Activated CD4-positive, alpha-beta T cell treated with anti-CD3 and anti-CD28 coated beads for 36 hours (primary cell): ENCODE measurements at regions not wholly inside any gene's neighbourhood (a gene's known extent, or its start where the extent isn't known, plus 50 kb on each side); places are given as distances from the start of the nearest gene placed in this dataset.
"Not testable (repeated sequence)": the region's sequence is repeated elsewhere in the genome, so short reads cannot be mapped to it uniquely, and the experiment has no call there.

ENCODE experiments used
- ATAC-seq: fragments of 200-7000 bp; cut with Tn5 transposase; one replicate; pipeline ENCODE4 v1.10.0; 2021; ENCODE audit warnings: mild to moderate bottlenecking, moderate library complexity
- CTCF ChIA-PET: fragments of 350-600 bp; sonication (Branson Sonifier 250); formaldehyde crosslinking; loops from one replicate; lab custom pipeline; 2021; ENCODE audit warnings: antibody characterized with exemption; lab: Charles Lee
- POLR2A ChIA-PET: fragments of 350-600 bp; sonication (Branson Sonifier 250); formaldehyde crosslinking; loops from one replicate; lab custom pipeline; 2021; ENCODE audit warnings: antibody characterized with exemption, inconsistent platforms; lab: Charles Lee
- DNase-seq: peaks from one replicate; pipeline ENCODE4 v3.0.0-alpha.2; 2020
- H3K27ac Mint-ChIP-seq: one replicate; pipeline ENCODE4 v1.8.0; 2021; ENCODE audit warnings: mixed read lengths
- H3K27me3 Mint-ChIP-seq: one replicate; pipeline ENCODE4 v1.8.0; 2021; ENCODE audit warnings: mixed read lengths
- H3K36me3 Mint-ChIP-seq: one replicate; pipeline ENCODE4 v1.8.0; 2021; ENCODE audit warnings: low read depth, mixed read lengths
- H3K4me1 Mint-ChIP-seq: one replicate; pipeline ENCODE4 v1.8.0; 2021; ENCODE audit warnings: mixed read lengths
- H3K4me3 Mint-ChIP-seq: one replicate; pipeline ENCODE4 v1.8.0; 2021; ENCODE audit warnings: mild to moderate bottlenecking, moderate library complexity, mixed read lengths
- H3K9me3 Mint-ChIP-seq: one replicate; pipeline ENCODE4 v1.8.0; 2021; ENCODE audit warnings: low read depth, mixed read lengths
- intact Hi-C, 2 experiments: fragments of 100-400 bp; cut with DNase I in 1 of 2; cut with micrococcal nuclease in 1 of 2; formaldehyde crosslinking; loops; one replicate each; pipeline versions ENCODE4 v1.14.2 to v1.15.1; 2022 to 2024; cut with DNase I, micrococcal nuclease

- no peak overlapping the region for H3K27ac Mint-ChIP-seq
- intact Hi-C loops: no loop called here
- peaks cover 8% of the 10 kb centered on the region for H3K4me1 Mint-ChIP-seq
- H3K36me3 Mint-ChIP-seq: peaks cover 2% of the 10 kb centered on the region
- H3K27me3 Mint-ChIP-seq: no peaks in the 10 kb centered on the region
- no peaks in the 10 kb centered on the region for H3K9me3 Mint-ChIP-seq
- H3K4me3 Mint-ChIP-seq: no peak overlapping the region
- CTCF ChIA-PET: no interaction called here
- DNase-seq (no peak), ATAC-seq (no peak)
- POLR2A ChIA-PET: no interaction called here
Measured at GRCh38 chr21:29424728-29425127, 126.0 kb downstream of the BACH1 start.

- DNase-seq (no peak), ATAC-seq (no peak)
- peaks cover 11% of the 10 kb centered on the region for H3K4me1 Mint-ChIP-seq
- H3K27me3 Mint-ChIP-seq: no peaks in the 10 kb centered on the region
- intact Hi-C loops: no loop called here
- no peaks in the 10 kb centered on the region for H3K9me3 Mint-ChIP-seq
- no peak overlapping the region for H3K4me3 Mint-ChIP-seq
- CTCF ChIA-PET: no interaction called here
- no peak overlapping the region for H3K27ac Mint-ChIP-seq
- POLR2A ChIA-PET: no interaction called here
- peaks cover 3% of the 10 kb centered on the region for H3K36me3 Mint-ChIP-seq
Measured at GRCh38 chr21:29429218-29429617, 130.5 kb downstream of the BACH1 start.

GRCh38 chr21:29430030-29430429, 131.3 kb downstream of the BACH1 start:
- no peak overlapping the region for H3K4me3 Mint-ChIP-seq
- no peak for ATAC-seq
- intact Hi-C loops: no loop called here
- H3K4me1 Mint-ChIP-seq: peaks cover 16% of the 10 kb centered on the region
- ChIA-PET POLR2A (no interaction called here), CTCF (interaction anchor here (0.6 to 1.2 kb wide), 3 partner anchors 14 to 493 kb away, joined by 3 to 5 read pairs (median 3); no protein-coding TSS in a partner anchor)
- DNase-seq: no peak
- no peak overlapping the region for H3K27ac Mint-ChIP-seq
- no peaks in the 10 kb centered on the region for H3K27me3 Mint-ChIP-seq
- H3K9me3 Mint-ChIP-seq: peaks cover 2% of the 10 kb centered on the region
- H3K36me3 Mint-ChIP-seq: peaks cover 7% of the 10 kb centered on the region

DNA sequence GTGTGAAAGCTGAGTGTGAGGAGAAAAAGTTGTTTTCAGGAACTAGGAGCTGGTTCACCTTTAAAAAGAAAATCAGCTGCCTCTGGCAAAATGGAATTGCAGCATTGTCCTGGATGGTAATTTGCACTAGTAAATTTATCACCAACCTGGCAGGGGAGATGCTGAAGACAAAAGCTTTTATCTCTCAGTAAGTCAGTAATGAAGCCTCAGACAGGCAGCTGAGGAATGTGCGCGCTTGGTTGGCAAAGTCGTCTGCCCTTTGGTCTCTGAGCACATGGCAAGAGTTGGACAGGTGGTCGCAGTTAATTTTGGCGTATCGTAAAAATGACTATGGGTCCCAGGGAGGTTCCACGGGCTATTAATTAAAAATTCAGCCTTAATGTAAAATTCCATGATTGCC, 131.9 kb downstream of the BACH1 start:
- Mint-ChIP-seq H3K27ac (no peak overlapping the region), H3K27me3 (no peaks in the 10 kb centered on the region), H3K9me3 (peaks cover 2% of the 10 kb centered on the region), H3K36me3 (peaks cover 9% of the 10 kb centered on the region), H3K4me3 (no peak overlapping the region), H3K4me1 (peaks cover 20% of the 10 kb centered on the region)
- intact Hi-C loops: no loop called here
- DNase-seq: no peak
- ChIA-PET POLR2A (no interaction called here), CTCF (interaction anchor here (0.6 to 1.2 kb wide), 2 partner anchors 14 to 492 kb away, joined by 3 to 5 read pairs; no protein-coding TSS in a partner anchor)
- ATAC-seq: no peak

GRCh38 chr21:29431178-29431577, 132.5 kb downstream of the BACH1 start:
- Mint-ChIP-seq H3K27ac (no peak overlapping the region), H3K9me3 (peaks cover 4% of the 10 kb centered on the region), H3K27me3 (no peaks in the 10 kb centered on the region), H3K36me3 (peaks cover 12% of the 10 kb centered on the region), H3K4me1 (peaks cover 25% of the 10 kb centered on the region), H3K4me3 (no peak overlapping the region)
- no peak for ATAC-seq
- CTCF ChIA-PET: interaction anchor here (0.7 kb wide), 1 partner anchor 44 kb away, joined by 3 read pairs; no protein-coding TSS in a partner anchor
- intact Hi-C loops: no loop called here
- POLR2A ChIA-PET: no interaction called here
- no peak for DNase-seq

- Mint-ChIP-seq H3K27ac (no peak overlapping the region), H3K4me1 (peaks cover 30% of the 10 kb centered on the region), H3K4me3 (no peak overlapping the region), H3K36me3 (peaks cover 17% of the 10 kb centered on the region), H3K27me3 (no peaks in the 10 kb centered on the region), H3K9me3 (peaks cover 4% of the 10 kb centered on the region)
- no peak for DNase-seq
- intact Hi-C loops: no loop called here
- ChIA-PET CTCF (interaction anchor here (0.7 kb wide), 1 partner anchor 43 kb away, joined by 3 read pairs; no protein-coding TSS in a partner anchor), POLR2A (no interaction called here)
- ATAC-seq: no peak
Measured at GRCh38 chr21:29431680-29432079, 133.0 kb downstream of the BACH1 start.

- DNase-seq: no peak
- ATAC-seq: no peak
- Mint-ChIP-seq H3K36me3 (peaks cover 17% of the 10 kb centered on the region), H3K27ac (peak overlapping the region; percentile 84), H3K27me3 (no peaks in the 10 kb centered on the region), H3K9me3 (peaks cover 4% of the 10 kb centered on the region), H3K4me1 (peaks cover 42% of the 10 kb centered on the region), H3K4me3 (no peak overlapping the region)
- intact Hi-C loops: loop anchor here (1.0 to 2.0 kb wide), 2 partner anchors 15 to 135 kb away; partner anchors contain the start of gene BACH1 (in 1 of the 2)
- CTCF ChIA-PET: interaction anchor here (0.7 to 1.2 kb wide), 5 partner anchors 11 to 118 kb away, joined by 3 to 6 read pairs (median 3); no protein-coding TSS in a partner anchor
- POLR2A ChIA-PET: interaction anchor here (0.8 kb wide), 1 partner anchor 16 kb away, joined by 3 read pairs; no protein-coding TSS in a partner anchor
Measured at GRCh38 chr21:29433366-29434059, 134.8 kb downstream of the BACH1 start.

DNA sequence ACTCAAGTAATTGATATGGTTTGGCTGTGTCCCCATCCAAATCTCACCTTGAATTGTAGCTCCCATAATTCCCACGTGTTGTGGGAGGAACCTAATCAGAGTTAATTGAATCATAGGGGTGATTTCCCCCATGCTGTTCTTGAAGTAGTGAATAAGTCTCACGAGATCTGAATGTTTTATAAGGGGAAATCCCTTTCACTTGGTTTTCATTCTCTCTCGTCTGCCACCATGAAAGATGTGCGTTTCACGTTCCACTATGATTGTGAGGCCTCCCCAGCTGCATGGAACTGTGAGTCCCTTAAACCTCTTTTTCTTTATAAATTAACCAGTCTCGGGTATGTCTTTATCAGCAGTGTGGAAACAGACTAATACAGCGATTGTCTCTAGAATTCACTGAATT, 135.4 kb downstream of the BACH1 start:
- H3K4me3 Mint-ChIP-seq: peak overlapping the region; percentile 70
- peaks cover 4% of the 10 kb centered on the region for H3K9me3 Mint-ChIP-seq
- intact Hi-C loops: loop anchor here (1.0 to 2.0 kb wide), 2 partner anchors 15 to 136 kb away; partner anchors contain the start of gene BACH1 (in 1 of the 2)
- H3K27me3 Mint-ChIP-seq: no peaks in the 10 kb centered on the region
- peaks cover 17% of the 10 kb centered on the region for H3K36me3 Mint-ChIP-seq
- POLR2A ChIA-PET: interaction anchor here (0.8 kb wide), 1 partner anchor 15 kb away, joined by 3 read pairs; no protein-coding TSS in a partner anchor
- CTCF ChIA-PET: interaction anchor here (0.7 to 1.2 kb wide), 5 partner anchors 10 to 118 kb away, joined by 3 to 6 read pairs (median 3); no protein-coding TSS in a partner anchor
- peak overlapping the region; percentile 84 for H3K27ac Mint-ChIP-seq
- ATAC-seq: peak; percentile 70
- peak; percentile 57 for DNase-seq
- H3K4me1 Mint-ChIP-seq: peaks cover 42% of the 10 kb centered on the region

DNA sequence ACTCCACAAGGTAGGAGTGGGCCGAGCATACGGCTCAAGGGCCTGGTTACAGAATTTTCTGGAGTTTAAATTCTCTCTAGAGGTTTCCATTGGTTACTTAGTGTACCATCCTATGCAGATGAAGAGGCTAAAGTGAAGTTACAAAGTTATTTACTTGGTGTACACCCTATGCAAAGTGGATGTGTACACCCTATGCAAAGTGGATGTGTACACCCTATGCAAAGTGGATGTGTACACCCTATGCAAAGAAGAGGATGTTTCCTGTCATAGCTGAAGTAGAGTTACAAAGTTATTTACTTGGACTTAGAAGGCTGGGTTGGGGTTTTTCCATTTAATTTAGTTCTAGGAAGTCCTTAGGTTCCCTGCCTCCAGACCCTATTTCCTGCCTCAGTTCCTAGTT, 136.3 kb downstream of the BACH1 start:
- ATAC-seq: peak; percentile 38
- peak overlapping the region; percentile 73 for H3K4me3 Mint-ChIP-seq
- peaks cover 18% of the 10 kb centered on the region for H3K36me3 Mint-ChIP-seq
- peak overlapping the region; percentile 91 for H3K27ac Mint-ChIP-seq
- CTCF ChIA-PET, POLR2A ChIA-PET, H3K27me3 Mint-ChIP-seq, H3K9me3 Mint-ChIP-seq, DNase-seq: not testable (repeated sequence)
- intact Hi-C loops: loop anchor here (1.0 to 5.0 kb wide), 3 partner anchors 14 to 358 kb away; partner anchors contain the start of gene BACH1 (in 1 of the 2)
- H3K4me1 Mint-ChIP-seq: peaks cover 42% of the 10 kb centered on the region

DNA sequence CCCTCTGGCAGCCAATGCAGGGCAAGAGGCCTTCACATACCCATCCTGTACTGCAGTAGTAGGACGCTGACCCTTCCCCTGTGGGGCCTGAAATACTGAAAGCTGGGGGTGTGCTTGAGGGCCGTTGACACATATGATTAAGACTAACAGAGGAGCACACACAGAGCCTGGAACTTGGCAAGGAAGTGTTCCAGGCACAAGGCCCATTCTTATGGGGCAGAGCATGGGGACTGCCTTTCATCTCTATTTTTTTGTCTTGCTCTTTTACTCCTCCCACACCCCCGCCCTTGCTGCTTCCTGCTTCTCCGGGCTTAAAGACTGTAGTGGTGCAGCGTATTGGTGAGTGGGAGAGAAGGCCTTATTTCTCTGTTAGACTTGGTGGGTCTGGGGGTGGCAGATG, 137.4 kb downstream of the BACH1 start:
- peaks cover 20% of the 10 kb centered on the region for H3K36me3 Mint-ChIP-seq
- CTCF ChIA-PET: interaction anchor here (0.7 to 1.6 kb wide), 4 partner anchors 9 to 41 kb away, joined by 3 to 6 read pairs (median 4); no protein-coding TSS in a partner anchor
- intact Hi-C loops: loop anchor here (1.0 to 5.0 kb wide), 2 partner anchors 13 to 359 kb away; no protein-coding TSS in a partner anchor
- DNase-seq (peak; percentile 75), ATAC-seq (peak; percentile 80)
- H3K27ac Mint-ChIP-seq: peak overlapping the region; percentile 91
- H3K9me3 Mint-ChIP-seq: peaks cover 7% of the 10 kb centered on the region
- POLR2A ChIA-PET: interaction anchor here (1.0 to 1.1 kb wide), 2 partner anchors 14 to 553 kb away, joined by 3 read pairs; no protein-coding TSS in a partner anchor
- peak overlapping the region; percentile 73 for H3K4me3 Mint-ChIP-seq
- peaks cover 46% of the 10 kb centered on the region for H3K4me1 Mint-ChIP-seq
- no peaks in the 10 kb centered on the region for H3K27me3 Mint-ChIP-seq

- Mint-ChIP-seq H3K27me3 (no peaks in the 10 kb centered on the region), H3K9me3 (peaks cover 7% of the 10 kb centered on the region), H3K4me3 (peak overlapping the region; percentile 73), H3K27ac (peak overlapping the region; percentile 91), H3K4me1 (peaks cover 51% of the 10 kb centered on the region), H3K36me3 (peaks cover 20% of the 10 kb centered on the region)
- DNase-seq (no peak), ATAC-seq (peak; percentile 13)
- ChIA-PET POLR2A (interaction anchor here (1.1 kb wide), 1 partner anchor 553 kb away, joined by 3 read pairs; no protein-coding TSS in a partner anchor), CTCF (interaction anchor here (0.7 to 1.6 kb wide), 5 partner anchors 9 to 40 kb away, joined by 3 to 6 read pairs (median 4); no protein-coding TSS in a partner anchor)
- intact Hi-C loops: loop anchor here (1.0 to 5.0 kb wide), 2 partner anchors 13 to 359 kb away; no protein-coding TSS in a partner anchor
Measured at GRCh38 chr21:29436650-29437049, 137.9 kb downstream of the BACH1 start.
